ENCODE measurements at regions not wholly inside any gene's neighbourhood (a gene's known extent, or its start where the extent isn't known, plus 50 kb on each side); places are given as distances from the start of the nearest gene placed in this dataset.

GRCh38 chr4:130510661-130511060, 1414.7 kb downstream of the C4orf33 start:
- Histone ChIP-seq H3K27ac (ENCODE audit: low read length) (no peak overlapping the region), H3K27me3 (ENCODE audit: low read depth, low read length) (no peaks in the 10 kb centered on the region)

GRCh38 chr4:130511776-130512175, 1415.8 kb downstream of the C4orf33 start:
- no peaks in the 10 kb centered on the region for H3K36me3 ChIP-seq (ENCODE audit: control insufficient read depth in 1 of 2, insufficient read depth in 2 of 2, low read length in 2 of 2)
- H3K4me1 ChIP-seq (ENCODE audit: control insufficient read depth in 1 of 2, insufficient read depth in 2 of 2, low read length in 2 of 2): no peaks in the 10 kb centered on the region
- no peaks in the 10 kb centered on the region for H3K27me3 ChIP-seq (ENCODE audit: low read depth, low read length)
- H3K9me3 ChIP-seq (ENCODE audit: control insufficient read depth in 1 of 2, low read length in 2 of 2): no peaks in the 10 kb centered on the region
- H3K27ac ChIP-seq (ENCODE audit: low read length): no peak overlapping the region
- H3K4me3 ChIP-seq (ENCODE audit: low read depth in 1 of 2, low read length in 2 of 2): no peak overlapping the region

More at GRCh38 chr4:130510661-130511060, 1414.7 kb downstream of the C4orf33 start:
- H3K4me1 ChIP-seq (ENCODE audit: control insufficient read depth in 1 of 2, insufficient read depth in 2 of 2, low read length in 2 of 2): no peaks in the 10 kb centered on the region
- H3K4me3 ChIP-seq (ENCODE audit: low read depth in 1 of 2, low read length in 2 of 2): no peak overlapping the region
- H3K9me3 ChIP-seq (ENCODE audit: control insufficient read depth in 1 of 2, low read length in 2 of 2): no peaks in the 10 kb centered on the region
- no peaks in the 10 kb centered on the region for H3K36me3 ChIP-seq (ENCODE audit: control insufficient read depth in 1 of 2, insufficient read depth in 2 of 2, low read length in 2 of 2)

DNA sequence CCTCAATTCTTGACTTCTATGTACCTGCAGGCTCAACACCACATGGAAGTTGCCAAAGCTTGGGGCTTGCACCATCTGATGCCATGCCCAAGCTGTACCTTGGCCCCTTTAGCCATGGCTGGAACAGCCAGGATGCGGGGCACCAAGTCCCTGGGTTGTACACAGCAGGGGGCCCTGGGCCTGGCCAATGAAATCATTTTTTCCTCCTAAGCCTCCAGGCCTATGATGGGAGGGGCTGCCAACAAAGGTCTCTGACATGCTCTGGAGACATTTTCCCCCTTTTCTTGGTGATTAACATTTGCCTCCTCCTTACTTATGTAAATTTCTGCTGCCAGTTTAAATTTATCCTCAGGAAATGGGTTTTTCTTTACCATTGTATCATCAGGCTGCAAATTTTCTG, 1428.1 kb downstream of the C4orf33 start:
- H3K36me3 ChIP-seq (ENCODE audit: control insufficient read depth in 1 of 2, insufficient read depth in 2 of 2, low read length in 2 of 2): no peaks in the 10 kb centered on the region
- H3K9me3 ChIP-seq (ENCODE audit: control insufficient read depth in 1 of 2, low read length in 2 of 2): peaks cover 0 to 8% of the 10 kb centered on the region in 2 donors
- no peak overlapping the region for H3K4me3 ChIP-seq (ENCODE audit: low read depth in 1 of 2, low read length in 2 of 2)
- no peaks in the 10 kb centered on the region for H3K27me3 ChIP-seq (ENCODE audit: low read depth, low read length)
- H3K4me1 ChIP-seq (ENCODE audit: control insufficient read depth in 1 of 2, insufficient read depth in 2 of 2, low read length in 2 of 2): no peaks in the 10 kb centered on the region
- no peak overlapping the region for H3K27ac ChIP-seq (ENCODE audit: low read length)

GRCh38 chr4:130530505-130530904, 1434.6 kb downstream of the C4orf33 start:
- H3K36me3 ChIP-seq (ENCODE audit: control insufficient read depth in 1 of 2, insufficient read depth in 2 of 2, low read length in 2 of 2): no peaks in the 10 kb centered on the region
- no peaks in the 10 kb centered on the region for H3K4me1 ChIP-seq (ENCODE audit: control insufficient read depth in 1 of 2, insufficient read depth in 2 of 2, low read length in 2 of 2)

DNA sequence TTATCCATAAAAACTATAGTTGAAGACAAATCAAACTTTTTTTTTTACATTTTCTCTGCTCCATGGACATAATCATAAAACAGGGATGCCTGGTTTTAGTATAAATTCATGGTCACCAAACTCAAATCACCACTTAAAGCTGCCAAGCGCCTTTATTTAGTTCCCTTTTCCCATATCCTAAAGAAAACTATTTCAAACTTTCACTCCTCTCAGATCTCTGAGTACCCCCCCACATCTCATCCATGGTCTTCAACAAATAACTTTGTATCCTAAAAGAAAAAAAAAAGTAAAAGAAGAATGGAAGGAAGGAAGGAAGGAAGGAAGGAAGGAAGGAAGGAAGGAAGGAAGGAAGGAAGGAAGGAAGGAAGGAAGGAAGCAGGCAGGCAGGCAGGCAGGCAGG, 1438.7 kb downstream of the C4orf33 start:
- H3K4me3 ChIP-seq (ENCODE audit: low read depth in 1 of 2, low read length in 2 of 2): no peak overlapping the region
- no peaks in the 10 kb centered on the region for H3K9me3 ChIP-seq (ENCODE audit: control insufficient read depth in 1 of 2, low read length in 2 of 2)
- no peaks in the 10 kb centered on the region for H3K27me3 ChIP-seq (ENCODE audit: low read depth, low read length)
- no peak overlapping the region for H3K27ac ChIP-seq (ENCODE audit: low read length)
- no peaks in the 10 kb centered on the region for H3K36me3 ChIP-seq (ENCODE audit: control insufficient read depth in 1 of 2, insufficient read depth in 2 of 2, low read length in 2 of 2)
- H3K4me1 ChIP-seq (ENCODE audit: control insufficient read depth in 1 of 2, insufficient read depth in 2 of 2, low read length in 2 of 2): no peaks in the 10 kb centered on the region

More at GRCh38 chr4:130530505-130530904, 1434.6 kb downstream of the C4orf33 start:
- Histone ChIP-seq H3K27me3 (ENCODE audit: low read depth, low read length) (no peaks in the 10 kb centered on the region), H3K4me3 (ENCODE audit: low read depth in 1 of 2, low read length in 2 of 2) (no peak overlapping the region), H3K9me3 (ENCODE audit: control insufficient read depth in 1 of 2, low read length in 2 of 2) (no peaks in the 10 kb centered on the region), H3K27ac (ENCODE audit: low read length) (no peak overlapping the region)

- H3K27ac ChIP-seq (ENCODE audit: low read length): no peak overlapping the region
- no peaks in the 10 kb centered on the region for H3K4me1 ChIP-seq (ENCODE audit: control insufficient read depth in 1 of 2, insufficient read depth in 2 of 2, low read length in 2 of 2)
- no peak overlapping the region for H3K4me3 ChIP-seq (ENCODE audit: low read depth in 1 of 2, low read length in 2 of 2)
- H3K27me3 ChIP-seq (ENCODE audit: low read depth, low read length): no peaks in the 10 kb centered on the region
- no peaks in the 10 kb centered on the region for H3K9me3 ChIP-seq (ENCODE audit: control insufficient read depth in 1 of 2, low read length in 2 of 2)
- no peaks in the 10 kb centered on the region for H3K36me3 ChIP-seq (ENCODE audit: control insufficient read depth in 1 of 2, insufficient read depth in 2 of 2, low read length in 2 of 2)
Observed at GRCh38 chr4:130542953-130543352, 1447.0 kb downstream of the C4orf33 start.

DNA sequence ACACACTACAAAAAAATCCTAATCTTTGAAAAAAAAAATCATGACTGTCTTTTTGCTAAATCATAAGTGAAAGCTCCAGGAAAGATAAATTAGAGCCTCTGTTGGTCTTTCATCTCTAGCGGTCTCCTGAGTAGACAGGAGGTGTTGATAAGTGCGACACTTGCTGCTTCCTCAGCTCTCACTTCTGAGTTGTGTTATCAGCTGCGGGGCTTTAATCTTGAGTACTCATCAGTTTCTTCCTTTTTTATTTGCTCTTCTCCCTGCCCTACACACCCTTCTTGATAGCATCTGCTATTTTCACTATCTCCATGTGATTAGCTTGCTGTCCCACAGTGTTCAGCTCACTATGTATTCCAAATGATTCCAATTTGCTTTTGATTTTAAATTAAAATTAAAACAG, 1449.2 kb downstream of the C4orf33 start:
- Histone ChIP-seq H3K27ac (ENCODE audit: low read length) (no peak overlapping the region), H3K4me1 (ENCODE audit: control insufficient read depth in 1 of 2, insufficient read depth in 2 of 2, low read length in 2 of 2) (no peaks in the 10 kb centered on the region), H3K36me3 (ENCODE audit: control insufficient read depth in 1 of 2, insufficient read depth in 2 of 2, low read length in 2 of 2) (no peaks in the 10 kb centered on the region), H3K27me3 (ENCODE audit: low read depth, low read length) (no peaks in the 10 kb centered on the region), H3K4me3 (ENCODE audit: low read depth in 1 of 2, low read length in 2 of 2) (no peak overlapping the region), H3K9me3 (ENCODE audit: control insufficient read depth in 1 of 2, low read length in 2 of 2) (no peaks in the 10 kb centered on the region)

- no peaks in the 10 kb centered on the region for H3K36me3 ChIP-seq (ENCODE audit: control insufficient read depth in 1 of 2, insufficient read depth in 2 of 2, low read length in 2 of 2)
Observed at GRCh38 chr4:130545596-130545995, 1449.6 kb downstream of the C4orf33 start.

DNA sequence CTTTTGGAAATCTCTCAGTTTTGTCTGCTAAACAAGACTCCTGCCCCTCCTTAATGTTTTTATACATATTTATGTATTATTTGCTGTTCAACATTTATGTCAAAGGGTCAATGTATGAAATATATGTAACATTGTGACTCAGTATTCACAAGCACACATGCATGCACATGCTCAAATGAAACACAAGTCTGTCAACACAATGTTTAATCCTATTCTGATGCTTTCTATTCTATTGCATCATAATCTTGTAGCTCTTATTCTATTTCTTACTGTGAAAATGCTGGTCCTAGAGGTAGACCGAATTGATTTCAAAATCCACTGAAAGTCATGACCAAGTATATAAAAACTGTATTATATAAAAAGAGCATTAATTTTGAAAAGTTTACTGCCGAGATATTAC, 1463.3 kb downstream of the C4orf33 start:
- H3K27me3 ChIP-seq (ENCODE audit: low read depth, low read length): no peaks in the 10 kb centered on the region
- no peaks in the 10 kb centered on the region for H3K9me3 ChIP-seq (ENCODE audit: control insufficient read depth in 1 of 2, low read length in 2 of 2)
- no peak overlapping the region for H3K4me3 ChIP-seq (ENCODE audit: low read depth in 1 of 2, low read length in 2 of 2)
- no peaks in the 10 kb centered on the region for H3K36me3 ChIP-seq (ENCODE audit: control insufficient read depth in 1 of 2, insufficient read depth in 2 of 2, low read length in 2 of 2)
- H3K27ac ChIP-seq (ENCODE audit: low read length): no peak overlapping the region
- peaks cover 0 to 4% of the 10 kb centered on the region in 2 donors for H3K4me1 ChIP-seq (ENCODE audit: control insufficient read depth in 1 of 2, insufficient read depth in 2 of 2, low read length in 2 of 2)

More at GRCh38 chr4:130545596-130545995, 1449.6 kb downstream of the C4orf33 start:
- no peak overlapping the region for H3K4me3 ChIP-seq (ENCODE audit: low read depth in 1 of 2, low read length in 2 of 2)
- no peaks in the 10 kb centered on the region for H3K9me3 ChIP-seq (ENCODE audit: control insufficient read depth in 1 of 2, low read length in 2 of 2)
- no peaks in the 10 kb centered on the region for H3K27me3 ChIP-seq (ENCODE audit: low read depth, low read length)
- no peaks in the 10 kb centered on the region for H3K4me1 ChIP-seq (ENCODE audit: control insufficient read depth in 1 of 2, insufficient read depth in 2 of 2, low read length in 2 of 2)
- no peak overlapping the region for H3K27ac ChIP-seq (ENCODE audit: low read length)

- no peak overlapping the region for H3K27ac ChIP-seq (ENCODE audit: low read length)
- peak overlapping the region; percentile 45 to 71 for H3K4me3 ChIP-seq (ENCODE audit: low read depth in 1 of 2, low read length in 2 of 2)
- H3K4me1 ChIP-seq (ENCODE audit: control insufficient read depth in 1 of 2, insufficient read depth in 2 of 2, low read length in 2 of 2): peaks cover 0 to 4% of the 10 kb centered on the region in 2 donors
- no peaks in the 10 kb centered on the region for H3K27me3 ChIP-seq (ENCODE audit: low read depth, low read length)
- no peaks in the 10 kb centered on the region for H3K9me3 ChIP-seq (ENCODE audit: control insufficient read depth in 1 of 2, low read length in 2 of 2)
- H3K36me3 ChIP-seq (ENCODE audit: control insufficient read depth in 1 of 2, insufficient read depth in 2 of 2, low read length in 2 of 2): no peaks in the 10 kb centered on the region
Observed at GRCh38 chr4:130563185-130563888, 1467.4 kb downstream of the C4orf33 start.

DNA sequence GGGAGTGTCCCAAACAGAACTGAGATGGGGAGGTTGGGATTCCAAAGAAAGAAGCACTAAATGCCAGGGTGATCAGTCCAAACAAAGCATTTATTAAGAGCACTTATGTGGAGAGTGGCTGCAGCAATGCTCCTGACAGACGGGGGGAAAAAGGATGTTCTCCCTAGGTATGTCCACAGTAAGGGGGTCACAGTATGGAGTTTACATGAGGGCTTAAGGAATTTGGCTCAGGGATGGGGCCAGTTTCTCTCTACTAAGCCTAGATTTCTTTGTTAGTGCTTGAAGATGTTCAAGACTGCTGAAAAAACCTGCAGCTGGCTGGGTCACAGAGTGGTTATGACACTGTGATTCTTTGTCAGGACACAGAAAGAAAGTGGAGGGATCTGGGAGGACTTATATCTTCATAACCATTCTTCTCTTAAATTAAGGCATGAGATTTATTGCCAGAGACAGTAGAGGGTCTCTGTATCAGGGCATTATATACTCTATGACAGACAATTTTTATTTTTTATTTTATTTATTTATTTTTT, 1468.0 kb downstream of the C4orf33 start:
- peak overlapping the region; percentile 45 to 71 for H3K4me3 ChIP-seq (ENCODE audit: low read depth in 1 of 2, low read length in 2 of 2)
- peaks cover 0 to 1% of the 10 kb centered on the region in 2 donors for H3K9me3 ChIP-seq (ENCODE audit: control insufficient read depth in 1 of 2, low read length in 2 of 2)
- H3K27me3 ChIP-seq (ENCODE audit: low read depth, low read length): no peaks in the 10 kb centered on the region
- no peak overlapping the region for H3K27ac ChIP-seq (ENCODE audit: low read length)
- peaks cover 0 to 4% of the 10 kb centered on the region in 2 donors for H3K4me1 ChIP-seq (ENCODE audit: control insufficient read depth in 1 of 2, insufficient read depth in 2 of 2, low read length in 2 of 2)
- H3K36me3 ChIP-seq (ENCODE audit: control insufficient read depth in 1 of 2, insufficient read depth in 2 of 2, low read length in 2 of 2): no peaks in the 10 kb centered on the region

GRCh38 chr4:130568746-130569145, 1472.8 kb downstream of the C4orf33 start:
- Histone ChIP-seq H3K9me3 (ENCODE audit: control insufficient read depth in 1 of 2, low read length in 2 of 2) (peaks cover 0 to 2% of the 10 kb centered on the region in 2 donors), H3K36me3 (ENCODE audit: control insufficient read depth in 1 of 2, insufficient read depth in 2 of 2, low read length in 2 of 2) (no peaks in the 10 kb centered on the region), H3K27me3 (ENCODE audit: low read depth, low read length) (no peaks in the 10 kb centered on the region), H3K4me3 (ENCODE audit: low read depth in 1 of 2, low read length in 2 of 2) (no peak overlapping the region), H3K4me1 (ENCODE audit: control insufficient read depth in 1 of 2, insufficient read depth in 2 of 2, low read length in 2 of 2) (peaks cover 0 to 4% of the 10 kb centered on the region in 2 donors), H3K27ac (ENCODE audit: low read length) (no peak overlapping the region)
